NB4 (cell line): ENCODE measurements at regions not wholly inside any gene's neighbourhood (a gene's known extent, or its start where the extent isn't known, plus 50 kb on each side); places are given as distances from the start of the nearest gene placed in this dataset.

Experiments used
- POLR2A ChIP-seq: IDR thresholded peaks from 2 replicates; pipeline ENCODE4 v1.6.1; 2011; ENCODE audit warnings: mild to moderate bottlenecking; ENCODE audit not compliant: insufficient read length; ENCODE audit errors: extremely low read depth
- TF ChIP-seq, protein P1 (sequence below): IDR thresholded peaks from one replicate; pipeline ENCODE4 v1.5.1; 2012; ENCODE audit warnings: low read depth, low read length
- TF ChIP-seq, protein P2 (sequence below): IDR thresholded peaks from 2 replicates; pipeline ENCODE4 v1.6.1; 2011; ENCODE audit warnings: low read depth, low read length

DNA sequence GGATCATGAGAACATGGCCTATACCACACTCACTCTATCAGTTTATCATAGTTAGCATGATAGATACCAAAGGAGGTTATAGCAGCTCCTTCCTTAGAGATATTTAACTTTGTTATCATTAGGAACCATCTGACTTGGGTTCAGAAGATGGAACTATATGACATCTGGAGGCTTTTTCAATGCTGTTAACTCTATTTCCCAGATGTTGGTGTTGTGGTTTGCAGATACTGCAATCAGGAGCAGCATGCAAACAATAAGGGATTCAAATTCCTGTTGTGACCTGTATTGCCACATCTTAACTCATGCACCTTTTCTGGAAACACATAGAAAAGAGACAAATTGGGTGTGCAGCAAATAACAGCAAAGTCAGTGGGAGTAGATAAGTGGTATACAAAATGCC lies 201.7 kb downstream of the NNT start:
- TF ChIP-seq, protein P1, sequence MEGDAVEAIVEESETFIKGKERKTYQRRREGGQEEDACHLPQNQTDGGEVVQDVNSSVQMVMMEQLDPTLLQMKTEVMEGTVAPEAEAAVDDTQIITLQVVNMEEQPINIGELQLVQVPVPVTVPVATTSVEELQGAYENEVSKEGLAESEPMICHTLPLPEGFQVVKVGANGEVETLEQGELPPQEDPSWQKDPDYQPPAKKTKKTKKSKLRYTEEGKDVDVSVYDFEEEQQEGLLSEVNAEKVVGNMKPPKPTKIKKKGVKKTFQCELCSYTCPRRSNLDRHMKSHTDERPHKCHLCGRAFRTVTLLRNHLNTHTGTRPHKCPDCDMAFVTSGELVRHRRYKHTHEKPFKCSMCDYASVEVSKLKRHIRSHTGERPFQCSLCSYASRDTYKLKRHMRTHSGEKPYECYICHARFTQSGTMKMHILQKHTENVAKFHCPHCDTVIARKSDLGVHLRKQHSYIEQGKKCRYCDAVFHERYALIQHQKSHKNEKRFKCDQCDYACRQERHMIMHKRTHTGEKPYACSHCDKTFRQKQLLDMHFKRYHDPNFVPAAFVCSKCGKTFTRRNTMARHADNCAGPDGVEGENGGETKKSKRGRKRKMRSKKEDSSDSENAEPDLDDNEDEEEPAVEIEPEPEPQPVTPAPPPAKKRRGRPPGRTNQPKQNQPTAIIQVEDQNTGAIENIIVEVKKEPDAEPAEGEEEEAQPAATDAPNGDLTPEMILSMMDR = no peak
- no peak for TF ChIP-seq POLR2A
- TF ChIP-seq, protein P2, sequence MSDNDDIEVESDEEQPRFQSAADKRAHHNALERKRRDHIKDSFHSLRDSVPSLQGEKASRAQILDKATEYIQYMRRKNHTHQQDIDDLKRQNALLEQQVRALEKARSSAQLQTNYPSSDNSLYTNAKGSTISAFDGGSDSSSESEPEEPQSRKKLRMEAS = no peak
